ENCODE measurements at regions not wholly inside any gene's neighbourhood (a gene's known extent, or its start where the extent isn't known, plus 50 kb on each side); places are given as distances from the start of the nearest gene placed in this dataset.

DNA sequence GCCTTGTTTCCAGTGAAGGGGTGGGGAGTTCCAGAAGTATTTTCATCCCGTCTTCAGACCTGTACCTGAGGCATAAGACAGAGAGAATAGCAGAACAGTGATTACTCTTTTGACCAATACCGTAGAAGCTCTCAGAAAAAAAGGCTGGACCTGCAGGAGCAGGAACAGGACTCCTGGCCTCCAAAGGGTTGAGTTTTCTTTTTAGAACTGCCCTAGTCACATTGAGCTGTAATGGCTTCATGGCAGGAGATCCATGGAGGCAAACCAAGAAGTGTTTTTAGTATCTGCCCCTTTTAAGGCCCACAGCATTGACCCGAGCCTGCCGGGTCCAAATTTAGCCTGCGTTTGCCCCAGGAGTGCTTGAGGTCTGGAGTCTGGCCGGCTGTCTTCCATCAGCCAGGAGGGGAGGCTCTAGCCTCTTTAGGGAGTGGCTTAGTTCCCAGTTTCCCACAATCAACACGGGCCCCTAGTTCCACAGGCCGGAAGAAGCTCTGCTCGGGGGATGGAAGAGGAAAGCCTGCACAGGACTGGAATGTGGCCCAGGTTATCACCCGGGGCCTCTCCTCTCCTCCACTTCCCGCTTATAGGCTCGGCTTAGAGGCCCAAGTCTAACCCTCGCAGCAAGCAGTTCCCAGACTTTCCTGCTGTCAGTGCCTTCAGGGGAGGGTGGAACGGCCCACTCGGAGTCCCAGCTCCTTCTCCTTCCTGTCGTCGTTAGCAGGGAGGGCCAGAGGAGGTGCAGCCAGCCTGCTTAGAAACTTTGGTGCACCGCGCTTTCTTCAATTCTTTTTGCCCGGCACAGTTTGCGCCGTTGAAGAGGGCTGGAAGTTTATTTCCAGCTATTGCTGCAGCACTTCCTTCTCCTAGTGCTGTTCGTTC, 80.7 kb downstream of the C9orf152 start:
- H4K20me1 ChIP-seq (ENCODE audit: low read length): peaks cover 18% of the 10 kb centered on the region; the same call in 1 of the 2 replicates
- H3K9me2 ChIP-seq (replicated peaks; ENCODE audit: low read length): no peaks in the 10 kb centered on the region
- H3K79me2 ChIP-seq (ENCODE audit: low read length): peaks cover 76% of the 10 kb centered on the region
- no peak overlapping the region for H2AFZ ChIP-seq (ENCODE audit: low read length)
- DNase-seq: no peak
- H3K9me3 ChIP-seq (ENCODE audit: low read length): no peaks in the 10 kb centered on the region
- POLR2A ChIA-PET (ENCODE audit: unreplicated experiment): no interaction called here
- H3K27me3 ChIP-seq (ENCODE audit: low read length): no peaks in the 10 kb centered on the region
- H3F3A ChIP-seq (ENCODE audit: low read length, unreplicated experiment): no peaks in the 10 kb centered on the region
- peaks cover 15% of the 10 kb centered on the region for H3K4me1 ChIP-seq (ENCODE audit: insufficient read depth, low read length)
- TF ChIP-seq EZH2 (IDR thresholded peaks at IDR 0.05; ENCODE audit: low read length, unreplicated experiment) (no peak), EZH2phosphoT487 (IDR thresholded peaks at IDR 0.05; ENCODE audit: borderline replicate concordance, low read length) (no peak)
- TF ChIP-seq, protein P1, sequence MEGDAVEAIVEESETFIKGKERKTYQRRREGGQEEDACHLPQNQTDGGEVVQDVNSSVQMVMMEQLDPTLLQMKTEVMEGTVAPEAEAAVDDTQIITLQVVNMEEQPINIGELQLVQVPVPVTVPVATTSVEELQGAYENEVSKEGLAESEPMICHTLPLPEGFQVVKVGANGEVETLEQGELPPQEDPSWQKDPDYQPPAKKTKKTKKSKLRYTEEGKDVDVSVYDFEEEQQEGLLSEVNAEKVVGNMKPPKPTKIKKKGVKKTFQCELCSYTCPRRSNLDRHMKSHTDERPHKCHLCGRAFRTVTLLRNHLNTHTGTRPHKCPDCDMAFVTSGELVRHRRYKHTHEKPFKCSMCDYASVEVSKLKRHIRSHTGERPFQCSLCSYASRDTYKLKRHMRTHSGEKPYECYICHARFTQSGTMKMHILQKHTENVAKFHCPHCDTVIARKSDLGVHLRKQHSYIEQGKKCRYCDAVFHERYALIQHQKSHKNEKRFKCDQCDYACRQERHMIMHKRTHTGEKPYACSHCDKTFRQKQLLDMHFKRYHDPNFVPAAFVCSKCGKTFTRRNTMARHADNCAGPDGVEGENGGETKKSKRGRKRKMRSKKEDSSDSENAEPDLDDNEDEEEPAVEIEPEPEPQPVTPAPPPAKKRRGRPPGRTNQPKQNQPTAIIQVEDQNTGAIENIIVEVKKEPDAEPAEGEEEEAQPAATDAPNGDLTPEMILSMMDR (conservative IDR thresholded peaks at IDR 0.05; ENCODE audit: low read depth, low read length): no peak
- no peaks in the 10 kb centered on the region for H3K36me3 ChIP-seq (ENCODE audit: low read depth, low read length)
- H3K27ac ChIP-seq (ENCODE audit: low read length): no peak overlapping the region
- no peak for ATAC-seq
- CTCF ChIA-PET: no interaction called here
- no peak overlapping the region for H3K4me3 ChIP-seq (ENCODE audit: low read length)
- H3K4me2 ChIP-seq (ENCODE audit: low read length): no peak overlapping the region
- no TSS peak for BruUV-seq (replicated peaks)
- intact Hi-C loops (cut with micrococcal nuclease): no loop called here
- H3K9ac ChIP-seq (ENCODE audit: low read length): no peak overlapping the region

DNA sequence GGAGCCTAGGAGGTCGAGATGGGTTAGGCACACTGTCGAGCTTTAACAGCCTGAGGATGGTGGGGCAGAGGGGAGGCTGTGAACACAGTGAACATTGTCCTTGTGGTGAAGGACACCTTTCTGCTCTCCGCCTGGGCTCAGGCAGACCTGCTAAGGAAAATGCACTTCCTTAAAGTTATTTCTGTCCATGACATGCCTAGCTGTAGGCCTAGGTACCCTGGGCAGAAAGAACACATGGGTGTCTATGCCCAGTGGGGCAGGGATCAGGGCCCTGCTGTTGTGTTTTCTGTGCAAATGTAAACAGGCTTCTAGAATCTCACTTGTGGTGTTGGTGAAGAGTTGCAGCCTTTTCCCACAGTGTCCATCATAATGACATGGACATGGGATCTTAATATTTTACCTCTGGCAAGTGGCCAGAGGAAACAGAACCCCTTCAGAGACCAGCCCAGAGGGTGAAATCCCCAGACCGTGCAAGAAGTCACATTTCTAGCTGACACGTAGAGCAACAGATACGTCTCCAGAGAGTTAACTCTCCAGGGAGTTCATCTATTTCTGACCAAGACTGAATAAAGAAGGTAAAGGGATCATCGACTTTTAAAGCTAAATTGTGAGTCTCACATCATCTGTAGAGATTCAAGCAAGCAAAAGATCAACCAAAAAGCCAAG, 79.2 kb downstream of the C9orf152 start:
- Histone ChIP-seq H3K4me3 (ENCODE audit: low read length) (no peak overlapping the region), H3K4me1 (ENCODE audit: insufficient read depth, low read length) (peaks cover 29% of the 10 kb centered on the region), H3K4me2 (ENCODE audit: low read length) (no peak overlapping the region), H3F3A (ENCODE audit: low read length, unreplicated experiment) (no peaks in the 10 kb centered on the region), H3K36me3 (ENCODE audit: low read depth, low read length) (no peaks in the 10 kb centered on the region), H3K79me2 (ENCODE audit: low read length) (peaks cover 74% of the 10 kb centered on the region), H3K9me3 (ENCODE audit: low read length) (no peaks in the 10 kb centered on the region), H3K27me3 (ENCODE audit: low read length) (no peaks in the 10 kb centered on the region), H2AFZ (ENCODE audit: low read length) (no peak overlapping the region), H3K9ac (ENCODE audit: low read length) (no peak overlapping the region), H3K27ac (ENCODE audit: low read length) (no peak overlapping the region), H4K20me1 (ENCODE audit: low read length) (peaks cover 12% of the 10 kb centered on the region; the same call in 1 of the 2 replicates), H3K9me2 (replicated peaks; ENCODE audit: low read length) (no peaks in the 10 kb centered on the region)
- CTCF ChIA-PET: no interaction called here
- intact Hi-C loops (cut with micrococcal nuclease): no loop called here
- DNase-seq (no peak), ATAC-seq (no peak)
- POLR2A ChIA-PET (ENCODE audit: unreplicated experiment): no interaction called here
- BruUV-seq (replicated peaks): no TSS peak
- TF ChIP-seq EZH2 (IDR thresholded peaks at IDR 0.05; ENCODE audit: low read length, unreplicated experiment) (no peak), EZH2phosphoT487 (IDR thresholded peaks at IDR 0.05; ENCODE audit: borderline replicate concordance, low read length) (no peak)
- TF ChIP-seq, protein P1 (conservative IDR thresholded peaks at IDR 0.05; ENCODE audit: low read depth, low read length): no peak

DNA sequence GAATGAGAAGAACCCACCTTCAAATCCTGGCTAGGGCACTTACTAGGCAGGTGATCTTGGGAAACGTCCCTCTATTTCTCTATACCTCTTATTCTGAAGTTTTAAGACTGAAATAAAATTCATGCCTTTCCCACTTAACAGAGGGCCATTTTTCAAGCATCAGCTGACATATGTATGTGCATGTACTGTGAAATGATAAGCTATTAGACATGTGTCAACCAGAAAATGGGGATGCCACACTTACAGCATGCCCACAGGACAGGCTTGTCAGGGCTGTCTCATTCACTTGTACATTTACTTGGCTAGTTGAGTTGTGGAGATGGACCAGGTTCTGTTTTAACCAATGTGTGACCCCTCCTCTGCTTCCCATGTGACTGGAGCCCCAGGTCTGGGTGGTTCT, 78.5 kb downstream of the C9orf152 start:
- Histone ChIP-seq H3K4me1 (ENCODE audit: insufficient read depth, low read length) (peaks cover 35% of the 10 kb centered on the region), H3K79me2 (ENCODE audit: low read length) (peaks cover 74% of the 10 kb centered on the region), H3K36me3 (ENCODE audit: low read depth, low read length) (no peaks in the 10 kb centered on the region), H3K4me2 (ENCODE audit: low read length) (no peak overlapping the region), H3K9me3 (ENCODE audit: low read length) (no peaks in the 10 kb centered on the region), H3K9me2 (replicated peaks; ENCODE audit: low read length) (no peaks in the 10 kb centered on the region), H2AFZ (ENCODE audit: low read length) (no peak overlapping the region), H4K20me1 (ENCODE audit: low read length) (peaks cover 18% of the 10 kb centered on the region; the same call in 1 of the 2 replicates), H3K9ac (ENCODE audit: low read length) (no peak overlapping the region), H3F3A (ENCODE audit: low read length, unreplicated experiment) (no peaks in the 10 kb centered on the region), H3K4me3 (ENCODE audit: low read length) (no peak overlapping the region), H3K27me3 (ENCODE audit: low read length) (no peaks in the 10 kb centered on the region), H3K27ac (ENCODE audit: low read length) (no peak overlapping the region)
- POLR2A ChIA-PET (ENCODE audit: unreplicated experiment): no interaction called here
- no peak for DNase-seq
- BruUV-seq (replicated peaks): no TSS peak
- intact Hi-C loops (cut with micrococcal nuclease): no loop called here
- no peak for ATAC-seq
- TF ChIP-seq EZH2phosphoT487 (IDR thresholded peaks at IDR 0.05; ENCODE audit: borderline replicate concordance, low read length): no peak
- TF ChIP-seq, protein P1 (conservative IDR thresholded peaks at IDR 0.05; ENCODE audit: low read depth, low read length): no peak
- TF ChIP-seq EZH2 (IDR thresholded peaks at IDR 0.05; ENCODE audit: low read length, unreplicated experiment): no peak
- CTCF ChIA-PET: no interaction called here

Measured in PC-3 (cell line).